Memory B cell (primary cell): ENCODE measurements at regions not wholly inside any gene's neighbourhood (a gene's known extent, or its start where the extent isn't known, plus 50 kb on each side); places are given as distances from the start of the nearest gene placed in this dataset.

Experiments
- ATAC-seq: fragments of 150-1000 bp; cut with Tn5 transposase; 2 replicates; pipeline ENCODE4 v1.10.0; 2021; ENCODE audit warnings: low read depth, mild to moderate bottlenecking, moderate library complexity
- DNase-seq, 2 donors: peaks; one replicate each; pipeline ENCODE4 v3.0.0; 2022; ENCODE audit warnings: low spot score in 2 of 2
- H3K27ac Mint-ChIP-seq: one replicate; pipeline ENCODE4 v1.8.0; 2022; ENCODE audit warnings: mild to moderate bottlenecking, moderate library complexity, mixed read lengths
- H3K27me3 Mint-ChIP-seq: one replicate; pipeline ENCODE4 v1.8.0; 2022; ENCODE audit warnings: mixed read lengths
- H3K36me3 Mint-ChIP-seq: one replicate; pipeline ENCODE4 v1.8.0; 2022; ENCODE audit warnings: mild to moderate bottlenecking, mixed read lengths
- H3K4me1 Mint-ChIP-seq: one replicate; pipeline ENCODE4 v1.8.0; 2022; ENCODE audit warnings: mixed read lengths
- H3K4me3 Mint-ChIP-seq: one replicate; pipeline ENCODE4 v1.8.0; 2022; ENCODE audit warnings: mild to moderate bottlenecking, moderate library complexity, mixed read lengths
- H3K9me3 Mint-ChIP-seq: one replicate; pipeline ENCODE4 v1.8.0; 2022; ENCODE audit warnings: mixed read lengths

- peaks cover 1% of the 10 kb centered on the region for H3K27me3 Mint-ChIP-seq
- no peak overlapping the region for H3K4me3 Mint-ChIP-seq
- H3K4me1 Mint-ChIP-seq: no peaks in the 10 kb centered on the region
- H3K9me3 Mint-ChIP-seq: no peaks in the 10 kb centered on the region
- ATAC-seq (no peak), DNase-seq (no peak)
- no peaks in the 10 kb centered on the region for H3K36me3 Mint-ChIP-seq
- H3K27ac Mint-ChIP-seq: no peak overlapping the region
Observed at GRCh38 chr1:193979219-193979618, 792.8 kb upstream of the B3GALT2 start.

GRCh38 chr1:193974286-193974798, 787.9 kb upstream of the B3GALT2 start:
- Mint-ChIP-seq H3K36me3 (no peaks in the 10 kb centered on the region), H3K4me1 (no peaks in the 10 kb centered on the region), H3K27me3 (no peaks in the 10 kb centered on the region), H3K27ac (no peak overlapping the region), H3K4me3 (no peak overlapping the region), H3K9me3 (no peaks in the 10 kb centered on the region)
- DNase-seq: no peak
- no peak for ATAC-seq

- no peak for DNase-seq
- no peaks in the 10 kb centered on the region for H3K4me1 Mint-ChIP-seq
Observed at GRCh38 chr1:193973428-193973827, 787.0 kb upstream of the B3GALT2 start.

GRCh38 chr1:193971595-193971994, 785.2 kb upstream of the B3GALT2 start:
- no peak for DNase-seq
- Mint-ChIP-seq H3K9me3 (no peaks in the 10 kb centered on the region), H3K4me3 (no peak overlapping the region), H3K27ac (no peak overlapping the region), H3K27me3 (no peaks in the 10 kb centered on the region), H3K36me3 (no peaks in the 10 kb centered on the region), H3K4me1 (no peaks in the 10 kb centered on the region)
- ATAC-seq: no peak

More at GRCh38 chr1:193973428-193973827, 787.0 kb upstream of the B3GALT2 start:
- H3K27ac Mint-ChIP-seq: no peak overlapping the region
- no peak for ATAC-seq
- no peak overlapping the region for H3K4me3 Mint-ChIP-seq
- no peaks in the 10 kb centered on the region for H3K36me3 Mint-ChIP-seq
- no peaks in the 10 kb centered on the region for H3K27me3 Mint-ChIP-seq
- H3K9me3 Mint-ChIP-seq: no peaks in the 10 kb centered on the region

GRCh38 chr1:193960499-193960898, 774.1 kb upstream of the B3GALT2 start:
- DNase-seq (no peak), ATAC-seq (no peak)
- Mint-ChIP-seq H3K4me1 (no peaks in the 10 kb centered on the region), H3K9me3 (peaks cover 1% of the 10 kb centered on the region), H3K27ac (no peak overlapping the region), H3K4me3 (no peak overlapping the region), H3K36me3 (no peaks in the 10 kb centered on the region), H3K27me3 (no peaks in the 10 kb centered on the region)

GRCh38 chr1:193960040-193960439, 773.6 kb upstream of the B3GALT2 start:
- Mint-ChIP-seq H3K4me1 (no peaks in the 10 kb centered on the region), H3K27me3 (no peaks in the 10 kb centered on the region), H3K9me3 (peaks cover 1% of the 10 kb centered on the region), H3K4me3 (no peak overlapping the region), H3K36me3 (no peaks in the 10 kb centered on the region), H3K27ac (no peak overlapping the region)
- ATAC-seq: no peak
- no peak for DNase-seq

GRCh38 chr1:193957556-193958095, 771.2 kb upstream of the B3GALT2 start:
- Mint-ChIP-seq H3K4me3 (no peak overlapping the region), H3K36me3 (no peaks in the 10 kb centered on the region), H3K27ac (no peak overlapping the region), H3K9me3 (peaks cover 1% of the 10 kb centered on the region), H3K4me1 (no peaks in the 10 kb centered on the region), H3K27me3 (no peaks in the 10 kb centered on the region)
- ATAC-seq: no peak
- DNase-seq: no peak

- Mint-ChIP-seq H3K9me3 (peaks cover 1% of the 10 kb centered on the region), H3K36me3 (no peaks in the 10 kb centered on the region), H3K4me3 (no peak overlapping the region), H3K27ac (no peak overlapping the region), H3K4me1 (no peaks in the 10 kb centered on the region), H3K27me3 (no peaks in the 10 kb centered on the region)
- ATAC-seq (no peak), DNase-seq (no peak)
Observed at GRCh38 chr1:193952778-193953374, 766.5 kb upstream of the B3GALT2 start.

- H3K4me3 Mint-ChIP-seq: no peak overlapping the region
- H3K27ac Mint-ChIP-seq: no peak overlapping the region
- H3K27me3 Mint-ChIP-seq: no peaks in the 10 kb centered on the region
- ATAC-seq: no peak
- no peaks in the 10 kb centered on the region for H3K9me3 Mint-ChIP-seq
- H3K36me3 Mint-ChIP-seq: no peaks in the 10 kb centered on the region
- DNase-seq: no peak
- H3K4me1 Mint-ChIP-seq: no peaks in the 10 kb centered on the region
Observed at GRCh38 chr1:193951984-193952383, 765.6 kb upstream of the B3GALT2 start.

GRCh38 chr1:193944454-193944853, 758.0 kb upstream of the B3GALT2 start:
- ATAC-seq (no peak), DNase-seq (no peak)
- no peak overlapping the region for H3K27ac Mint-ChIP-seq
- H3K36me3 Mint-ChIP-seq: peaks cover 1% of the 10 kb centered on the region
- no peaks in the 10 kb centered on the region for H3K27me3 Mint-ChIP-seq
- no peaks in the 10 kb centered on the region for H3K9me3 Mint-ChIP-seq
- no peak overlapping the region for H3K4me3 Mint-ChIP-seq
- no peaks in the 10 kb centered on the region for H3K4me1 Mint-ChIP-seq

GRCh38 chr1:193940176-193940575, 753.8 kb upstream of the B3GALT2 start:
- no peak overlapping the region for H3K27ac Mint-ChIP-seq
- peaks cover 1% of the 10 kb centered on the region for H3K36me3 Mint-ChIP-seq
- ATAC-seq (no peak), DNase-seq (no peak)
- no peak overlapping the region for H3K4me3 Mint-ChIP-seq
- no peaks in the 10 kb centered on the region for H3K9me3 Mint-ChIP-seq
- H3K27me3 Mint-ChIP-seq: no peaks in the 10 kb centered on the region
- H3K4me1 Mint-ChIP-seq: no peaks in the 10 kb centered on the region

- no peak for ATAC-seq
- Mint-ChIP-seq H3K4me3 (no peak overlapping the region), H3K36me3 (peaks cover 1% of the 10 kb centered on the region), H3K9me3 (no peaks in the 10 kb centered on the region), H3K27ac (no peak overlapping the region), H3K4me1 (no peaks in the 10 kb centered on the region), H3K27me3 (no peaks in the 10 kb centered on the region)
- no peak for DNase-seq
Observed at GRCh38 chr1:193939585-193939984, 753.2 kb upstream of the B3GALT2 start.

GRCh38 chr1:193937308-193937707, 750.9 kb upstream of the B3GALT2 start:
- ATAC-seq: no peak
- DNase-seq: no peak
- H3K4me1 Mint-ChIP-seq: no peaks in the 10 kb centered on the region
- H3K4me3 Mint-ChIP-seq: no peak overlapping the region
- H3K36me3 Mint-ChIP-seq: peaks cover 1% of the 10 kb centered on the region
- H3K27ac Mint-ChIP-seq: no peak overlapping the region
- no peaks in the 10 kb centered on the region for H3K27me3 Mint-ChIP-seq
- no peaks in the 10 kb centered on the region for H3K9me3 Mint-ChIP-seq

- no peaks in the 10 kb centered on the region for H3K4me1 Mint-ChIP-seq
Observed at GRCh38 chr1:193932979-193933378, 746.6 kb upstream of the B3GALT2 start.

GRCh38 chr1:193931356-193931755, 744.9 kb upstream of the B3GALT2 start:
- H3K27me3 Mint-ChIP-seq: no peaks in the 10 kb centered on the region
- H3K27ac Mint-ChIP-seq: no peak overlapping the region
- peaks cover 3% of the 10 kb centered on the region for H3K9me3 Mint-ChIP-seq
- no peaks in the 10 kb centered on the region for H3K4me1 Mint-ChIP-seq
- ATAC-seq: no peak
- H3K36me3 Mint-ChIP-seq: no peaks in the 10 kb centered on the region
- DNase-seq: no peak
- no peak overlapping the region for H3K4me3 Mint-ChIP-seq

More at GRCh38 chr1:193932979-193933378, 746.6 kb upstream of the B3GALT2 start:
- DNase-seq (no peak), ATAC-seq (no peak)
- no peak overlapping the region for H3K27ac Mint-ChIP-seq
- no peaks in the 10 kb centered on the region for H3K9me3 Mint-ChIP-seq
- H3K27me3 Mint-ChIP-seq: no peaks in the 10 kb centered on the region
- H3K36me3 Mint-ChIP-seq: no peaks in the 10 kb centered on the region
- H3K4me3 Mint-ChIP-seq: no peak overlapping the region
